GM12872 (cell line): ENCODE measurements at regions not wholly inside any gene's neighbourhood (a gene's known extent, or its start where the extent isn't known, plus 50 kb on each side); places are given as distances from the start of the nearest gene placed in this dataset.

ENCODE experiments used
- TF ChIP-seq, protein P1 (sequence below): IDR thresholded peaks from 3 replicates; pipeline ENCODE4 v1.5.1; 2011; ENCODE audit warnings: low read depth, mild to moderate bottlenecking, low read length, moderate library complexity; ENCODE audit not compliant: insufficient read depth

DNA sequence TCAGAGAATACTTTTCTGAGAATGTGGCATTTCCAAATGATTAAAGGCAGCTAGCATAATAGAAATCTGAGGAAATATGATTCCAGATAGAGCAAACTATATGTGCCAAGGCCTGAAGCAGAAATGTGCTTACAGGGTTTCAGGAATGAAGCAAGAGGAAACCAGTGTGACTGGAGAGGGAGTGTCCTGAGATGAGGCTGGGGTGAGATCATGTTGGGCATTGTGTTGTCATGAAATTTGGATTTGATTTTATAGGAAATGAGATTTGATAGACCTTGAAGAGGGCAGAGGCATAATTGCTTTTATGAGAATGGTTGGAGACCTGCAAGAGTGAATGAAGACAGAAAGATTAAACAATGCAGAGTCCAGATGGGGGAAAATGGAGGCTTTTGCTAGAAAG lies 338.1 kb upstream of the SNX7 start:
- TF ChIP-seq, protein P1, sequence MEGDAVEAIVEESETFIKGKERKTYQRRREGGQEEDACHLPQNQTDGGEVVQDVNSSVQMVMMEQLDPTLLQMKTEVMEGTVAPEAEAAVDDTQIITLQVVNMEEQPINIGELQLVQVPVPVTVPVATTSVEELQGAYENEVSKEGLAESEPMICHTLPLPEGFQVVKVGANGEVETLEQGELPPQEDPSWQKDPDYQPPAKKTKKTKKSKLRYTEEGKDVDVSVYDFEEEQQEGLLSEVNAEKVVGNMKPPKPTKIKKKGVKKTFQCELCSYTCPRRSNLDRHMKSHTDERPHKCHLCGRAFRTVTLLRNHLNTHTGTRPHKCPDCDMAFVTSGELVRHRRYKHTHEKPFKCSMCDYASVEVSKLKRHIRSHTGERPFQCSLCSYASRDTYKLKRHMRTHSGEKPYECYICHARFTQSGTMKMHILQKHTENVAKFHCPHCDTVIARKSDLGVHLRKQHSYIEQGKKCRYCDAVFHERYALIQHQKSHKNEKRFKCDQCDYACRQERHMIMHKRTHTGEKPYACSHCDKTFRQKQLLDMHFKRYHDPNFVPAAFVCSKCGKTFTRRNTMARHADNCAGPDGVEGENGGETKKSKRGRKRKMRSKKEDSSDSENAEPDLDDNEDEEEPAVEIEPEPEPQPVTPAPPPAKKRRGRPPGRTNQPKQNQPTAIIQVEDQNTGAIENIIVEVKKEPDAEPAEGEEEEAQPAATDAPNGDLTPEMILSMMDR, result no peak

DNA sequence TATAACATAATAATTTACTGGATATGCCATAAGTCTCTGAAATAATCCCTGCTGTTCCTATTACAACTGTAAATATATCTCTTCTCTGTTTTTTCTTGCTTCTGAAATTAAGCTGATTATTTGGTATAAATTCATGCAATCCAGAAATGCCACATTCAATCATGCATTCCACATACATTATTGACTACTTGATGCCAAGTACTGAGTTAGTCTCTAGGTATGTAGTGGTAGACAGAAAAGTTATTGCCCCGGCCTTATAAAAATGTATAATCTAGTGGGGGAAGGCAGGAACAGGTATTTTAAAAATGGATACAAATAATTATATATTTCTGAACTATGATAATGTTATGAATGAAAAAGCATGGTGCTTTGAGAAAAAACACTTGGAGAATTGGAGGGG lies 338.6 kb upstream of the SNX7 start:
- TF ChIP-seq, protein P1, result no peak

DNA sequence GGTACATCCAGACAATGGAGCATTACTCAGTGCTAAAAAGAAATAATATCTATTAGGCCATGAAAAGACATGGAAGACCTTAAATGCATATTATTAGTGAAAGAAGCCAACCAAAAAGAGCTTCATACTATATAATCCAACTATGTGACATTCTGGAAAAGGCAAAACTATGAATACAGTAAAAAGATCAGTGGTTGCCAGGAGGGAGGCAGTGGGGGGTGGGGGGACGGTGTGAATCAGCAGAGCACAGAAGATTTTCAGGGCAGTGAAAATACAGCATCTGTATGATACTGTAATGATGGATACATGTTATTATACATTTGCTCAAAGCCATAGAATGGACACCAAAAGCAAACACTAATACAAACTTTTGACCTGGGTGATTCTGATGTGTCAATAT lies 339.4 kb upstream of the SNX7 start:
- TF ChIP-seq, protein P1, result no peak

DNA sequence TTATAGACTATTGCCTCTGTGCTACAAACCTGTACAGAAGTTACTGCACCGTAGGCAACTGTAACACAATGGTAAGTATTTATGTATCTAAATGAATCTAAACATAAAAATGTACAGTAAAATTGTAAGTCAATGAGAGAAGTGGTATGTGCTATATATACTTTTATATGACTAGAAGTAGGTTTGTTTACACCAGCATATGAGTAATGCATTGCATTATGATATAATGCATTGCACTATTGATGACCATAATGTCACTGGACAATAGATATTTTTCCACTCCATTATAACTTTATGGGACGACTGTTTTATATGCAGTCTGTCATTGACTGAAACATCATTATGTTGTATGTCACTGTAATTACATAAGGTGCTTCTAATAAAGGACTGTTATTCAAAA lies 340.3 kb upstream of the SNX7 start:
- TF ChIP-seq, protein P1, result no peak

DNA sequence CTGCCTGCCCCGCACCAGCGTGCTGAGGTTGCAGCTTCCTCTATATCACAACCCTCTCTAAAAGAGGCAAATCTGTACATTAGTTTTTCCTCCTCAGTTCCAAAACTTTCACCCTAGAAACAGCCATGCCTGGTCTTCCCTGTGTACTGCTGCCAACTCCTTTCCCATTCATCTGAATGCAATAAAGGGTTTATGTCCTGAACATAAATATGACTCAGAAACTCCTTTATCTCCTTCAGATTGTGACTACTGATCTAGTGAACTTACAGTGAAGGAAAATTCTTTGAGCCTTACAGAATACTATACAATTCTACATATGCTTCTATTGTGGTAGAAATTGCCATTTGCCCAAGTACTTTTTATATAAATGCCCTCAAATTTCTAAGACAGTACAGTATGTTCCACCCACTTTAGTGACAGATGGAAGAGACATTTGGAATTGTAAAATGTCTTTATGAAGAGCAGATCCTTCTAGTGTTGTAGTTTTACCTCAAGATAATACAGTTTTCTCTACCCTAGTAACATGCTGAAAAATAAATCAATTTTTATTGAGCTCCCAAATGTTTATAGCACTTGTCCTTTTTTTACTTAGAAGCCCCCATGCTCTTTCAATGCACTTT lies 345.1 kb upstream of the SNX7 start:
- TF ChIP-seq, protein P1, result no peak

DNA sequence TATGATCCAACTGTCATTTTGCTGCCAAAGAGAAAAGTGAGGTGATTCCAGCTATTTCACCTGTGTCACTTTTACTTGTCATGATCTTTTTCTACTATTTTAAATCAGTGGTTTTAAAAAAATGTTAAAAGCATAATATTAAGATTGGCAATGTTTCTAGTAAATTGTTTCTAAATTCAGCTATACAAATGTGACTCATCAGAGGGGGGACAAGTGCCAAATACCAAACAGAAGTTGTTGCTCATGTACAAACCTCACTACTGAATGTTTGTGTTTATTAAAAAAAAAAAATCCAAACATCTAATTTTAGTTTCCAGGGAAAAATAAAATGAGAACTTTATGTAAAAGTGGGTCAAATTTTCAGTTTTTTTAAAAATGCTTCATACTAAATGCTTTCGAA lies 346.2 kb upstream of the SNX7 start:
- TF ChIP-seq, protein P1, result no peak

DNA sequence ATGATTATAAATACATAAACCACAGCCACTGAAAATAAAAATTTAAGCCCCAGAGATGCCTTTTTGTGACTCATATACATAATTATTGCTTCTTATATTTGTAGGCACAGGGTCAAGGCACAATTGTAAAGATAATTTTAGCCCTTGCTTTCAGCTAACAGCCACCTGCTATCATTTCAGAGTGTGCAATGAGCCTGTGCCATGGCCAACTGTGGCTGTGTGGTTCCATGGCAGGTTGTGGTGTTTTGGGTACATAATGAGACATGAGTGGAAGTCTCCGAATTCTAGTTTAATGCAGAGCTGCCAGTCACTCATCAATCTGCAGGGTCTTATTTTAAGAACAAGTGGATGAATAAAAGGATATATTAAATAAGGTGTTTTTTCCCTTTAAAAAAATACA lies 346.9 kb upstream of the SNX7 start:
- TF ChIP-seq, protein P1, result no peak

DNA sequence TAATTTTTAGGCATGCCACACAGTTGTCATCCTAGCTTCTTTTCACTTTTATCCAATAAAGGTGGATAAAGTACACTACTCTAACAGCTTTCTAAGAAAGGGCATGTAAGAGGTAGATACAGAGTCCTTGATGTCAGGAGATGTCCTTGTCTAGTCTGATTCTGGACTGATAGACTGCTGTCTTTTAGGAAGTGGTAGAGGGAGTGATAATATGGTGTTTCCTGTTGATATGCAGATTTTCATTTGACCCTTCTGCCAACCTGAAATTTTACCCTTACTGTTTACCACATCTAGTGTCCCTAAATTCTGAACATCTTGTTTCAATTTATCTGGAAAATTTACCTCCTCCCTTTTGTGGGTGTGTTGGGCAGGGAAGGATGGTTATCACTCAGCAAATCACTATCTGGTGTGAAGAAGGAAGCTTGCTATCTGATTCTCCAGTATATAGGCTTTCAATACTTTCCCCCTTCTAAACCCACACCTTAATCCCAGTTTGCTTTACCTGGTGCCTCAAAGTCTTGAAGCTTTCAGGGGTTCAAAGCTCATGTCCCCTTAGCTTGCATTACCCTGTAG lies 354.9 kb upstream of the SNX7 start:
- TF ChIP-seq, protein P1, result no peak
